ENCODE measurements at regions not wholly inside any gene's neighbourhood (a gene's known extent, or its start where the extent isn't known, plus 50 kb on each side); places are given as distances from the start of the nearest gene placed in this dataset.

DNA sequence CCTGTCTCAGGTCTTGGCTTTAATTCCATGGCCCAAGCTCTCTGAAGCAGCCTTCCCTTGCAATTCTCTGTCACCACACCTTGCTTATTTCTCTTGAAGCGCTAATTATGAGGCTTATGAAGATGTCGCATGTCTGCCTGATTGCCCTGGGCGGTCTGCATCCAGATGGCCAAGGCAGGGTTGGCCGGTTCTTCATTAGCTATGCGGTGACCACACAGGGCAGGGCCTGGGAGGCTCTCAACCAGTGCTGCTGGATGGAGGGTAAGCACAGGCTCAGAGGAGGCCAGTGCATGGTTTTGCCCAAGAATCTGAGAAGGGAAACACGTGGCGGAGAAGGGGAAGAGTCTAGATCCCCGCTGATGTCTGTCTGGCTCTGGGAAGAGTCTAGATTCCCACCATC is 528.7 kb downstream of the CDH26 start:
- TF ChIP-seq, protein P1, sequence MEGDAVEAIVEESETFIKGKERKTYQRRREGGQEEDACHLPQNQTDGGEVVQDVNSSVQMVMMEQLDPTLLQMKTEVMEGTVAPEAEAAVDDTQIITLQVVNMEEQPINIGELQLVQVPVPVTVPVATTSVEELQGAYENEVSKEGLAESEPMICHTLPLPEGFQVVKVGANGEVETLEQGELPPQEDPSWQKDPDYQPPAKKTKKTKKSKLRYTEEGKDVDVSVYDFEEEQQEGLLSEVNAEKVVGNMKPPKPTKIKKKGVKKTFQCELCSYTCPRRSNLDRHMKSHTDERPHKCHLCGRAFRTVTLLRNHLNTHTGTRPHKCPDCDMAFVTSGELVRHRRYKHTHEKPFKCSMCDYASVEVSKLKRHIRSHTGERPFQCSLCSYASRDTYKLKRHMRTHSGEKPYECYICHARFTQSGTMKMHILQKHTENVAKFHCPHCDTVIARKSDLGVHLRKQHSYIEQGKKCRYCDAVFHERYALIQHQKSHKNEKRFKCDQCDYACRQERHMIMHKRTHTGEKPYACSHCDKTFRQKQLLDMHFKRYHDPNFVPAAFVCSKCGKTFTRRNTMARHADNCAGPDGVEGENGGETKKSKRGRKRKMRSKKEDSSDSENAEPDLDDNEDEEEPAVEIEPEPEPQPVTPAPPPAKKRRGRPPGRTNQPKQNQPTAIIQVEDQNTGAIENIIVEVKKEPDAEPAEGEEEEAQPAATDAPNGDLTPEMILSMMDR (IDR thresholded peaks at IDR 0.05) = no peak
- TF ChIP-seq POLR2AphosphoS5 (IDR thresholded peaks at IDR 0.05; ENCODE audit: low read depth, low read length) (no peak), TCF7L2 (IDR thresholded peaks at IDR 0.05; ENCODE audit: low read depth, low read length) (no peak)

Measured in Panc1 (cell line).